Caco-2 (cell line): ENCODE measurements at regions not wholly inside any gene's neighbourhood (a gene's known extent, or its start where the extent isn't known, plus 50 kb on each side); places are given as distances from the start of the nearest gene placed in this dataset.

Experiments used
- BruUV-seq: library from RNA; stranded (reverse); fragments of 400-500 nt; replicated peaks from 2 replicates; lab custom pipeline; 2021; lab: Mats Ljungman, UMichigan
- CTCF ChIA-PET: fragments of 300-600 bp; sonication (Branson Sonifier 250); formaldehyde crosslinking; loops from one replicate; lab custom pipeline; 2022; ENCODE audit warnings: antibody characterized with exemption; lab: Charles Lee
- POLR2A ChIA-PET: fragments of 300-600 bp; sonication (Branson Sonifier 250); formaldehyde crosslinking; loops from one replicate; lab custom pipeline; 2022; ENCODE audit warnings: antibody characterized with exemption; lab: Charles Lee
- DNase-seq, 2 experiments: peaks; one replicate each; pipeline versions ENCODE4 v3.0.0 to v3.0.0-alpha.2; 2020 to 2022
- H3K27me3 ChIP-seq: replicated peaks from 2 replicates; pipeline ENCODE4 v1.6.0; 2011; ENCODE audit warnings: low read length; ENCODE audit not compliant: control insufficient read depth, insufficient read depth
- H3K36me3 ChIP-seq: 2 replicates; pipeline ENCODE4 v1.5.1; 2011; ENCODE audit warnings: low read length; ENCODE audit not compliant: control insufficient read depth, insufficient read depth
- H3K4me1 ChIP-seq: fragments of 250-450 bp; sonication (Bioruptor Pico); 2 replicates; pipeline ENCODE4 v1.5.1; 2020; ENCODE audit warnings: mild to moderate bottlenecking
- H3K4me3 ChIP-seq: 2 replicates; pipeline ENCODE4 v1.5.1; 2011; ENCODE audit warnings: low read depth, mild to moderate bottlenecking, control low read depth, low read length
- H3K9me3 ChIP-seq: fragments of 250-450 bp; sonication (Bioruptor Pico); 2 replicates; pipeline ENCODE4 v1.5.1; 2020; ENCODE audit warnings: mild to moderate bottlenecking, moderate library complexity
- H3K27ac Mint-ChIP-seq: one replicate; pipeline ENCODE4 v1.8.0; 2022; ENCODE audit warnings: mixed read lengths; ENCODE audit not compliant: unreplicated experiment
- H3K27me3 Mint-ChIP-seq: one replicate; pipeline ENCODE4 v1.8.0; 2022; ENCODE audit warnings: mixed read lengths; ENCODE audit not compliant: insufficient read depth, unreplicated experiment
- H3K36me3 Mint-ChIP-seq: one replicate; pipeline ENCODE4 v1.8.0; 2022; ENCODE audit warnings: mild to moderate bottlenecking, mixed read lengths; ENCODE audit not compliant: insufficient read depth, unreplicated experiment
- H3K4me1 Mint-ChIP-seq: one replicate; pipeline ENCODE4 v1.8.0; 2022; ENCODE audit warnings: low read depth, mixed read lengths; ENCODE audit not compliant: unreplicated experiment
- H3K4me3 Mint-ChIP-seq: one replicate; pipeline ENCODE4 v1.8.0; 2022; ENCODE audit warnings: mild to moderate bottlenecking, moderate library complexity, mixed read lengths; ENCODE audit not compliant: unreplicated experiment
- H3K9me3 Mint-ChIP-seq: one replicate; pipeline ENCODE4 v1.8.0; 2022; ENCODE audit warnings: mixed read lengths; ENCODE audit not compliant: unreplicated experiment
- intact Hi-C: fragments of 100-400 bp; cut with micrococcal nuclease; formaldehyde crosslinking; loops from one replicate; pipeline ENCODE4 v1.10.0; 2022; ENCODE audit not compliant: unreplicated experiment
- TF ChIP-seq, protein P1 (sequence below), 2 experiments: fragments of 200-600 bp in 1 of 2; IDR thresholded peaks; 1 replicate in 1 of 2; 2 replicates in 1 of 2; pipeline versions ENCODE4 v1.5.1 to v1.8.0; 2011 to 2022; ENCODE audit warnings: antibody characterized with exemption in 1 of 2, control low read depth in 1 of 2, inconsistent platforms in 1 of 2, low read depth in 1 of 2, low read length in 1 of 2, mild to moderate bottlenecking in 1 of 2, moderate library complexity in 1 of 2; ENCODE audit not compliant: insufficient read depth in 1 of 2, severe bottlenecking in 1 of 2, unreplicated experiment in 1 of 2

DNA sequence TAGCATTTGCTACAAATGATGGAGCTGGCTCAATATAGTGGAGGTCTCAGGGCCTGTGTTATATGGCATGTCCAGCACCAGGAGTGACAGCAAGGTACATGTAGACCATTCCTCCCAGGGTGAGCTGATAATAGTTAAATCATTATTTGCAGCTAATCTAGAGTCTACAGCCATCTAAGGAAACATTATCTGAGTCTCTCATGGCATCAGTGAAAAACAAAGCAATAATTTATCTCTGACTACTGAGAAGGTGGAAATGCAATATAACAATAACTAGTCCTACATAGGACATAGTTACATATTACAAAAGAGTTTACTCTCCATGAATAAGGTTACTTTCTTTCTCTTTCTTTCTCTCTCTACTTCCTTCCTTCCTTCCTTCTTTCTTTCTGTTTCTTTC, 143.4 kb upstream of the KCNK2 start:
- Histone ChIP-seq H3K4me3 (no peak overlapping the region), H3K4me1 (no peaks in the 10 kb centered on the region), H3K36me3 (no peaks in the 10 kb centered on the region), H3K27me3 (no peaks in the 10 kb centered on the region), H3K9me3 (no peaks in the 10 kb centered on the region)
- Mint-ChIP-seq H3K4me3 (no peak overlapping the region), H3K27ac (no peak overlapping the region), H3K4me1 (peaks cover 6% of the 10 kb centered on the region), H3K9me3 (no peaks in the 10 kb centered on the region), H3K27me3 (no peaks in the 10 kb centered on the region), H3K36me3 (no peaks in the 10 kb centered on the region)
- TF ChIP-seq, protein P1, sequence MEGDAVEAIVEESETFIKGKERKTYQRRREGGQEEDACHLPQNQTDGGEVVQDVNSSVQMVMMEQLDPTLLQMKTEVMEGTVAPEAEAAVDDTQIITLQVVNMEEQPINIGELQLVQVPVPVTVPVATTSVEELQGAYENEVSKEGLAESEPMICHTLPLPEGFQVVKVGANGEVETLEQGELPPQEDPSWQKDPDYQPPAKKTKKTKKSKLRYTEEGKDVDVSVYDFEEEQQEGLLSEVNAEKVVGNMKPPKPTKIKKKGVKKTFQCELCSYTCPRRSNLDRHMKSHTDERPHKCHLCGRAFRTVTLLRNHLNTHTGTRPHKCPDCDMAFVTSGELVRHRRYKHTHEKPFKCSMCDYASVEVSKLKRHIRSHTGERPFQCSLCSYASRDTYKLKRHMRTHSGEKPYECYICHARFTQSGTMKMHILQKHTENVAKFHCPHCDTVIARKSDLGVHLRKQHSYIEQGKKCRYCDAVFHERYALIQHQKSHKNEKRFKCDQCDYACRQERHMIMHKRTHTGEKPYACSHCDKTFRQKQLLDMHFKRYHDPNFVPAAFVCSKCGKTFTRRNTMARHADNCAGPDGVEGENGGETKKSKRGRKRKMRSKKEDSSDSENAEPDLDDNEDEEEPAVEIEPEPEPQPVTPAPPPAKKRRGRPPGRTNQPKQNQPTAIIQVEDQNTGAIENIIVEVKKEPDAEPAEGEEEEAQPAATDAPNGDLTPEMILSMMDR (IDR thresholded peaks at IDR 0.05; ENCODE audit: insufficient read depth in 1 of 2, low read depth in 1 of 2, low read length in 1 of 2, severe bottlenecking in 1 of 2, unreplicated experiment in 1 of 2) = no peak
- no TSS peak for BruUV-seq
- POLR2A ChIA-PET = no interaction called here
- DNase-seq = no peak
- intact Hi-C loops = no loop called here
- CTCF ChIA-PET = no interaction called here

GRCh38 chr1:214941061-214941460, 141.5 kb upstream of the KCNK2 start:
- Mint-ChIP-seq H3K4me3 (no peak overlapping the region), H3K27me3 (no peaks in the 10 kb centered on the region), H3K36me3 (no peaks in the 10 kb centered on the region), H3K27ac (no peak overlapping the region), H3K9me3 (no peaks in the 10 kb centered on the region), H3K4me1 (peaks cover 6% of the 10 kb centered on the region)
- Histone ChIP-seq H3K4me3 (no peak overlapping the region), H3K9me3 (no peaks in the 10 kb centered on the region), H3K36me3 (no peaks in the 10 kb centered on the region), H3K27me3 (no peaks in the 10 kb centered on the region), H3K4me1 (no peaks in the 10 kb centered on the region)
- TF ChIP-seq, protein P1 (IDR thresholded peaks at IDR 0.05; ENCODE audit: insufficient read depth in 1 of 2, low read depth in 1 of 2, low read length in 1 of 2, severe bottlenecking in 1 of 2, unreplicated experiment in 1 of 2) = no peak
- no peak for DNase-seq
- CTCF ChIA-PET = no interaction called here
- BruUV-seq = no TSS peak
- intact Hi-C loops = no loop called here
- POLR2A ChIA-PET = no interaction called here

DNA sequence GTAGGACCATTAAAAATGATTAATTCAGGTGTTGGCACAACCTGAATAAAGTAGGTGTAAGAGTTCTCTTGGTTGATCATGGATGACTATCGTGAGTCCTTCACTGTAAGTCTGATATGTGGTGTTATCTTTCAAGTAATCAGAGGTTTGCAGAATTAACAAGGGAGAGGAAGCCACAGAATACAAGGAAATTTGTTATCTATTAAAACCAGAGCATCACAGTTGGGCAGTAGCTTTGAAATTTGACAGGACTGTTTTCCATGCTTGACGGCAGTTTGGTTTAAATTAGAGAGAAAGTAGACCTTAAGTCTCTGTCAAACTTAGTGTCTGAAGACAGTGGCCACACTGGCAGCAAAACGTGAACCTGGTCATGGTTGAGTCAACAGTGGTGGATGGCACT, 139.5 kb upstream of the KCNK2 start:
- TF ChIP-seq, protein P1 (IDR thresholded peaks at IDR 0.05; ENCODE audit: insufficient read depth in 1 of 2, low read depth in 1 of 2, low read length in 1 of 2, severe bottlenecking in 1 of 2, unreplicated experiment in 1 of 2) = no peak
- CTCF ChIA-PET = no interaction called here
- Mint-ChIP-seq H3K27ac (no peak overlapping the region), H3K4me3 (no peak overlapping the region), H3K4me1 (peaks cover 6% of the 10 kb centered on the region), H3K9me3 (no peaks in the 10 kb centered on the region), H3K27me3 (no peaks in the 10 kb centered on the region), H3K36me3 (no peaks in the 10 kb centered on the region)
- Histone ChIP-seq H3K4me3 (no peak overlapping the region), H3K36me3 (no peaks in the 10 kb centered on the region), H3K27me3 (no peaks in the 10 kb centered on the region), H3K9me3 (0 out of 2 replicates have a peak, but pooled peaks cover 4% of the 10 kb centered on the region), H3K4me1 (no peaks in the 10 kb centered on the region)
- intact Hi-C loops = no loop called here
- POLR2A ChIA-PET = no interaction called here
- DNase-seq = no peak
- BruUV-seq = no TSS peak
